Activated T-cell treated with anti-CD3 and anti-CD28 coated beads, Interleukin-2, amount 50 U/mL, for 72 hours (primary cell): ENCODE measurements at regions not wholly inside any gene's neighbourhood (a gene's known extent, or its start where the extent isn't known, plus 50 kb on each side); places are given as distances from the start of the nearest gene placed in this dataset.

ENCODE experiments used
- ATAC-seq, 2 donors: fragments of 150-1000 bp; cut with Tn5 transposase; replicated peaks in 1 of 2; 2 replicates each; pipeline ENCODE4 v1.10.0; 2021; ENCODE audit warnings: moderate library complexity in 2 of 2, mild to moderate bottlenecking in 1 of 2
- DNase-seq, 2 donors: peaks; one replicate each; pipeline ENCODE4 v3.0.0; 2021 to 2022; ENCODE audit warnings: mixed read lengths in 1 of 2
- H3K27ac Mint-ChIP-seq: one replicate; pipeline ENCODE4 v1.8.0; 2022; ENCODE audit warnings: mild to moderate bottlenecking, moderate library complexity, mixed read lengths
- H3K27me3 Mint-ChIP-seq: one replicate; pipeline ENCODE4 v1.8.0; 2022; ENCODE audit warnings: low read depth, mixed read lengths
- H3K36me3 Mint-ChIP-seq, 2 donors: one replicate each; pipeline ENCODE4 v1.8.0; 2022; ENCODE audit warnings: mixed read lengths in 2 of 2, mild to moderate bottlenecking in 1 of 2; ENCODE audit not compliant: insufficient read depth in 2 of 2
- H3K4me1 Mint-ChIP-seq: one replicate; pipeline ENCODE4 v1.8.0; 2022; ENCODE audit warnings: low read depth, mixed read lengths
- H3K4me3 Mint-ChIP-seq, 2 donors: one replicate each; pipeline ENCODE4 v1.8.0; 2022; ENCODE audit warnings: mild to moderate bottlenecking in 2 of 2, mixed read lengths in 2 of 2, moderate library complexity in 2 of 2
- H3K9me3 Mint-ChIP-seq, 2 donors: one replicate each; pipeline ENCODE4 v1.8.0; 2022; ENCODE audit warnings: mixed read lengths in 2 of 2

- no peak for DNase-seq
- no peaks in the 10 kb centered on the region for H3K4me1 Mint-ChIP-seq
- no peaks in the 10 kb centered on the region for H3K36me3 Mint-ChIP-seq
- no peak for ATAC-seq
- H3K27ac Mint-ChIP-seq = no peak overlapping the region
- H3K4me3 Mint-ChIP-seq = no peak overlapping the region
- peaks cover 4 to 5% of the 10 kb centered on the region in 2 donors for H3K9me3 Mint-ChIP-seq
- H3K27me3 Mint-ChIP-seq = no peaks in the 10 kb centered on the region
Observed at GRCh38 chr16:52182840-52183239, 364.1 kb downstream of the TOX3 start.

GRCh38 chr16:52174168-52174567, 372.8 kb downstream of the TOX3 start:
- H3K4me1 Mint-ChIP-seq = no peaks in the 10 kb centered on the region
- no peak for DNase-seq
- H3K27ac Mint-ChIP-seq = no peak overlapping the region
- H3K4me3 Mint-ChIP-seq = no peak overlapping the region
- ATAC-seq = no peak
- H3K9me3 Mint-ChIP-seq = peaks cover 1% of the 10 kb centered on the region in 2 donors
- H3K36me3 Mint-ChIP-seq = no peaks in the 10 kb centered on the region
- no peaks in the 10 kb centered on the region for H3K27me3 Mint-ChIP-seq

GRCh38 chr16:52171481-52171880, 375.5 kb downstream of the TOX3 start:
- no peaks in the 10 kb centered on the region for H3K27me3 Mint-ChIP-seq

DNA sequence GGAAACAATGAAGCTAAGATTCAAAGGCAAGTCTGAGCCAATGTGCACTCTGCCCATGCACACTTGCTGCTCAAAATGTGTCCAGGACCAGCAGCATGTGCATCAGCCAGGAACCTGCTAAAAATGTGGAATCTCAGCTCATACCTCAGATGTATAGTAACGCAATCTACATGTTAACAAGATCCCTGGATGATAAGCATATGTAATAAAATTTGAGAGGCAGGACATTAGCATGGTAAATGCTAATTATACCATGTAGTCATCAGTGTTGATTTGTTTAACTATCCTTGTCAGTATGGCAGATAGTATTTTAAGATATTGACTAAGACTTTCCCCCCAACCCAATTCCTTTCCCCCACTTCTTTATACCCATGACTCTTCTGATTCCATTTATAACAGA, 379.6 kb downstream of the TOX3 start:
- ATAC-seq = no peak
- no peak for DNase-seq
- H3K9me3 Mint-ChIP-seq = peaks cover 1 to 3% of the 10 kb centered on the region in 2 donors
- H3K4me1 Mint-ChIP-seq = no peaks in the 10 kb centered on the region
- no peak overlapping the region for H3K27ac Mint-ChIP-seq
- no peaks in the 10 kb centered on the region for H3K36me3 Mint-ChIP-seq
- H3K4me3 Mint-ChIP-seq = no peak overlapping the region
- no peaks in the 10 kb centered on the region for H3K27me3 Mint-ChIP-seq

More at GRCh38 chr16:52171481-52171880, 375.5 kb downstream of the TOX3 start:
- Mint-ChIP-seq H3K36me3 (no peaks in the 10 kb centered on the region), H3K4me3 (no peak overlapping the region), H3K9me3 (peaks cover 1 to 3% of the 10 kb centered on the region in 2 donors), H3K4me1 (no peaks in the 10 kb centered on the region), H3K27ac (no peak overlapping the region)
- DNase-seq (no peak), ATAC-seq (no peak)

- no peak for DNase-seq
- Mint-ChIP-seq H3K36me3 (peaks cover 0 to 1% of the 10 kb centered on the region in 2 donors), H3K9me3 (peaks cover 0 to 3% of the 10 kb centered on the region in 2 donors), H3K4me3 (no peak overlapping the region), H3K27ac (no peak overlapping the region), H3K4me1 (no peaks in the 10 kb centered on the region), H3K27me3 (no peaks in the 10 kb centered on the region)
- no peak for ATAC-seq
Observed at GRCh38 chr16:52165961-52166360, 381.0 kb downstream of the TOX3 start.

GRCh38 chr16:52149003-52149402, 397.9 kb downstream of the TOX3 start:
- H3K36me3 Mint-ChIP-seq = no peaks in the 10 kb centered on the region
- H3K4me1 Mint-ChIP-seq = no peaks in the 10 kb centered on the region
- DNase-seq (no peak), ATAC-seq (no peak)
- H3K27ac Mint-ChIP-seq = no peak overlapping the region
- no peaks in the 10 kb centered on the region for H3K27me3 Mint-ChIP-seq
- peaks cover 0 to 6% of the 10 kb centered on the region in 2 donors for H3K9me3 Mint-ChIP-seq
- H3K4me3 Mint-ChIP-seq = no peak overlapping the region

GRCh38 chr16:52141871-52142270, 405.1 kb downstream of the TOX3 start:
- H3K9me3 Mint-ChIP-seq = peaks cover 2 to 8% of the 10 kb centered on the region in 2 donors
- no peak overlapping the region for H3K27ac Mint-ChIP-seq
- no peaks in the 10 kb centered on the region for H3K36me3 Mint-ChIP-seq
- no peak for ATAC-seq
- no peaks in the 10 kb centered on the region for H3K27me3 Mint-ChIP-seq
- no peak for DNase-seq
- no peak overlapping the region for H3K4me3 Mint-ChIP-seq
- no peaks in the 10 kb centered on the region for H3K4me1 Mint-ChIP-seq

- H3K4me3 Mint-ChIP-seq = no peak overlapping the region
- DNase-seq (no peak), ATAC-seq (no peak)
- peaks cover 9 to 11% of the 10 kb centered on the region in 2 donors for H3K9me3 Mint-ChIP-seq
- no peaks in the 10 kb centered on the region for H3K4me1 Mint-ChIP-seq
- peaks cover 0 to 2% of the 10 kb centered on the region in 2 donors for H3K36me3 Mint-ChIP-seq
- H3K27ac Mint-ChIP-seq = no peak overlapping the region
- H3K27me3 Mint-ChIP-seq = no peaks in the 10 kb centered on the region
Observed at GRCh38 chr16:52128361-52128760, 418.6 kb downstream of the TOX3 start.

DNA sequence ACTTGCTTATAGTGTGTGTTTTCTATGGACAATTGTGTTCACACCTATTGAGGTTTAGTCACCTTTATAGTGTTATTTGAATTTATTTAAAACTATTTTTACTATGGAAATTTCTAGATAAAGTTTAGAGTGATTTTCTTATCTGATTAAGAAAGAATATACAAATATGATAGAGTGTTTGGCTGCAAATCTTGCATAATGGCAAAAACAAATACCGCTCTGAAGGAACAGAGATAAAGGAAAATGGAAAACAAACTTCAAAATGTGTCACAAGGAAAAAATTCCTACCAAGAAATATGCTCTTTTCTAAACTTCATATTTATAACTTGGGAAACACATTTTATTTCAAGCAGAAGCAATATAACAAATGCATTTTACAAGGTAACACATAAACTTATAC, 423.1 kb downstream of the TOX3 start:
- DNase-seq = no peak

GRCh38 chr16:52123061-52123839, 423.7 kb downstream of the TOX3 start:
- H3K27me3 Mint-ChIP-seq = no peaks in the 10 kb centered on the region
- peaks cover 0 to 2% of the 10 kb centered on the region in 2 donors for H3K36me3 Mint-ChIP-seq
- H3K27ac Mint-ChIP-seq = no peak overlapping the region
- no peak overlapping the region for H3K4me3 Mint-ChIP-seq
- peaks cover 10 to 14% of the 10 kb centered on the region in 2 donors for H3K9me3 Mint-ChIP-seq
- no peaks in the 10 kb centered on the region for H3K4me1 Mint-ChIP-seq
- DNase-seq (no peak), ATAC-seq (no peak)

More for the DNA sequence above, 423.1 kb downstream of the TOX3 start:
- Mint-ChIP-seq H3K27me3 (no peaks in the 10 kb centered on the region), H3K4me1 (no peaks in the 10 kb centered on the region), H3K4me3 (no peak overlapping the region), H3K27ac (no peak overlapping the region), H3K9me3 (peaks cover 10 to 14% of the 10 kb centered on the region in 2 donors), H3K36me3 (peaks cover 0 to 2% of the 10 kb centered on the region in 2 donors)
- ATAC-seq = no peak

GRCh38 chr16:52117171-52117570, 429.8 kb downstream of the TOX3 start:
- DNase-seq (no peak), ATAC-seq (no peak)
- Mint-ChIP-seq H3K4me1 (no peaks in the 10 kb centered on the region), H3K27me3 (no peaks in the 10 kb centered on the region), H3K27ac (no peak overlapping the region), H3K9me3 (peaks cover 8 to 13% of the 10 kb centered on the region in 2 donors), H3K36me3 (no peaks in the 10 kb centered on the region), H3K4me3 (no peak overlapping the region)

DNA sequence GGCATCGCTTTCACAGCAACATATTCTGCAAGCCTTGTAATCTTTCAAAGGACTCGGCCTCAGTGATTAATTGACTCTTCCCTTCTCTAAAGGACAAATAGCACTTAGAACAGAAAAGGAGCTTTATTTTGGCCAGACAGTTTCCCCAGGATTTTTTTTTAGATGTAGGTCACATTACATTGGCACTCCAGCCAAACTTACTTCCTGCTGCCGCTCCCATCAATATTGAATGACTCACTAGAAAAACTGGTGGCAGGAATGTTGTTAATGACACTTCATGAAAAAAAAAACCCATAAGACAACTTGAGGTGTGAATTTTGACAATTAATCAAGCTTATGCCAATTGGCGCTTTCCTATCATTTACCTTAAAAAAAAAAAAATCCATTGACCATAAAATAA, 432.6 kb downstream of the TOX3 start:
- H3K4me3 Mint-ChIP-seq = no peak overlapping the region
- no peaks in the 10 kb centered on the region for H3K27me3 Mint-ChIP-seq
- ATAC-seq (no peak), DNase-seq (no peak)
- no peaks in the 10 kb centered on the region for H3K36me3 Mint-ChIP-seq
- peaks cover 8% of the 10 kb centered on the region in 2 donors for H3K9me3 Mint-ChIP-seq
- no peak overlapping the region for H3K27ac Mint-ChIP-seq
- no peaks in the 10 kb centered on the region for H3K4me1 Mint-ChIP-seq

- peaks cover 8% of the 10 kb centered on the region in 2 donors for H3K9me3 Mint-ChIP-seq
- no peak for DNase-seq
- H3K4me3 Mint-ChIP-seq = no peak overlapping the region
- ATAC-seq = no peak
- H3K4me1 Mint-ChIP-seq = no peaks in the 10 kb centered on the region
- H3K36me3 Mint-ChIP-seq = no peaks in the 10 kb centered on the region
- no peaks in the 10 kb centered on the region for H3K27me3 Mint-ChIP-seq
- no peak overlapping the region for H3K27ac Mint-ChIP-seq
Observed at GRCh38 chr16:52113533-52114183, 433.3 kb downstream of the TOX3 start.
